WTC11 (cell line): ENCODE measurements at regions not wholly inside any gene's neighbourhood (a gene's known extent, or its start where the extent isn't known, plus 50 kb on each side); places are given as distances from the start of the nearest gene placed in this dataset.

Experiments
- ATAC-seq: fragments of 200-7000 bp; cut with Tn5 transposase; 2 replicates; pipeline ENCODE4 v1.10.0; 2021; ENCODE audit warnings: mild to moderate bottlenecking, moderate library complexity
- CTCF ChIA-PET: fragments of 300-600 bp; sonication (Branson Sonifier 250); formaldehyde crosslinking; loops from one replicate; lab custom pipeline; 2021; ENCODE audit warnings: antibody characterized with exemption; lab: Charles Lee
- POLR2A ChIA-PET: fragments of 350-600 bp; sonication (Branson Sonifier 250); formaldehyde crosslinking; loops from one replicate; lab custom pipeline; 2021; ENCODE audit warnings: antibody characterized with exemption; lab: Charles Lee
- DNase-seq: peaks from one replicate; pipeline ENCODE4 v3.0.0; 2021; ENCODE audit warnings: low spot score
- H3K27ac Mint-ChIP-seq: 2 replicates; pipeline ENCODE4 v1.8.0; 2021; ENCODE audit warnings: mixed read lengths
- H3K27me3 Mint-ChIP-seq: 2 replicates; pipeline ENCODE4 v1.8.0; 2021; ENCODE audit warnings: low read depth, mild to moderate bottlenecking, moderate library complexity, mixed read lengths
- H3K36me3 Mint-ChIP-seq: 2 replicates; pipeline ENCODE4 v1.8.0; 2021; ENCODE audit warnings: mixed read lengths
- H3K4me1 Mint-ChIP-seq: 2 replicates; pipeline ENCODE4 v1.8.0; 2022; ENCODE audit warnings: mixed read lengths
- H3K4me3 Mint-ChIP-seq: 2 replicates; pipeline ENCODE4 v1.8.0; 2021; ENCODE audit warnings: mild to moderate bottlenecking, moderate library complexity, mixed read lengths
- H3K9me3 Mint-ChIP-seq: 2 replicates; pipeline ENCODE4 v1.8.0; 2021; ENCODE audit warnings: mixed read lengths
- CREB1 ChIP-seq: sonication (generic); formaldehyde crosslinking; IDR thresholded peaks from 2 replicates; pipeline ENCODE4 v1.8.0; 2023; ENCODE audit warnings: mild to moderate bottlenecking, missing genetic modification reagents
- ELF4 ChIP-seq: sonication (generic); formaldehyde crosslinking; IDR thresholded peaks from 2 replicates; pipeline ENCODE4 v1.8.1; 2022; ENCODE audit warnings: low read depth, mild to moderate bottlenecking, moderate library complexity, missing genetic modification reagents
- ETV6 ChIP-seq: sonication (generic); formaldehyde crosslinking; IDR thresholded peaks from 2 replicates; pipeline ENCODE4 v1.8.1; 2022; ENCODE audit warnings: mild to moderate bottlenecking, missing genetic modification reagents
- GTF2I ChIP-seq: fragments of 250-450 bp; sonication (Bioruptor Pico); conservative IDR thresholded peaks from 2 replicates; pipeline ENCODE4 v1.4.0; 2021; ENCODE audit warnings: mild to moderate bottlenecking
- JAZF1 ChIP-seq: fragments of 250-450 bp; sonication (Bioruptor Pico); IDR thresholded peaks from 2 replicates; pipeline ENCODE4 v1.9.0; 2021; ENCODE audit warnings: moderate library complexity, mild to moderate bottlenecking, inconsistent platforms
- ZNF138 ChIP-seq: sonication (generic); formaldehyde crosslinking; conservative IDR thresholded peaks from 2 replicates; pipeline ENCODE4 v1.8.1; 2022; ENCODE audit warnings: mild to moderate bottlenecking, moderate library complexity, missing genetic modification reagents
- ZNF219 ChIP-seq: sonication (generic); formaldehyde crosslinking; IDR thresholded peaks from 2 replicates; pipeline ENCODE4 v1.8.0; 2023; ENCODE audit warnings: missing genetic modification reagents, mild to moderate bottlenecking, borderline replicate concordance
- ZNF263 ChIP-seq: sonication (generic); formaldehyde crosslinking; IDR thresholded peaks from 2 replicates; pipeline ENCODE4 v1.8.1; 2022; ENCODE audit warnings: low read depth, mild to moderate bottlenecking, moderate library complexity, missing genetic modification reagents
- ZNF396 ChIP-seq: fragments of 250-450 bp; sonication (Bioruptor Pico); IDR thresholded peaks from 2 replicates; pipeline ENCODE4 v1.8.0; 2021; ENCODE audit warnings: mild to moderate bottlenecking, moderate library complexity, borderline replicate concordance
- TF ChIP-seq, protein P1 (sequence below): sonication (generic); formaldehyde crosslinking; IDR thresholded peaks from 2 replicates; pipeline ENCODE4 v1.8.1; 2023; ENCODE audit warnings: mild to moderate bottlenecking, missing genetic modification reagents, moderate library complexity
- TF ChIP-seq, protein P2 (sequence below): sonication (generic); formaldehyde crosslinking; IDR thresholded peaks from 2 replicates; pipeline ENCODE4 v1.8.0; 2022; ENCODE audit warnings: mild to moderate bottlenecking, missing genetic modification reagents
- TF ChIP-seq, protein P3 (sequence below): sonication (generic); formaldehyde crosslinking; IDR thresholded peaks from 2 replicates; pipeline ENCODE4 v1.8.0; 2022; ENCODE audit warnings: mild to moderate bottlenecking, missing genetic modification reagents
- TF ChIP-seq, protein P4 (sequence below): sonication (generic); formaldehyde crosslinking; IDR thresholded peaks from 2 replicates; pipeline ENCODE4 v1.8.1; 2022; ENCODE audit warnings: mild to moderate bottlenecking, missing genetic modification reagents, moderate library complexity, borderline replicate concordance
- TF ChIP-seq, protein P5 (sequence below): fragments of 200-600 bp; IDR thresholded peaks from 2 replicates; pipeline ENCODE4 v1.8.0; 2022; ENCODE audit warnings: antibody characterized with exemption
- TF ChIP-seq, protein P6 (sequence below): fragments of 250-450 bp; sonication (Bioruptor Pico); IDR thresholded peaks from 2 replicates; pipeline ENCODE4 v1.9.0; 2021; ENCODE audit warnings: mild to moderate bottlenecking
- TF ChIP-seq, protein P7 (sequence below): fragments of 250-450 bp; sonication (Bioruptor Pico); IDR thresholded peaks from 2 replicates; pipeline ENCODE4 v1.8.0; 2021; ENCODE audit warnings: mild to moderate bottlenecking
- TF ChIP-seq, protein P8 (sequence below): fragments of 250-450 bp; sonication (Bioruptor Pico); IDR thresholded peaks from 2 replicates; pipeline ENCODE4 v1.9.0; 2021; ENCODE audit warnings: moderate library complexity, mild to moderate bottlenecking, inconsistent platforms, borderline replicate concordance
- TF ChIP-seq, protein P9 (sequence below): fragments of 250-450 bp; sonication (Bioruptor Pico); IDR thresholded peaks from 2 replicates; pipeline ENCODE4 v2.1.2; 2022; ENCODE audit warnings: mild to moderate bottlenecking, moderate library complexity

DNA sequence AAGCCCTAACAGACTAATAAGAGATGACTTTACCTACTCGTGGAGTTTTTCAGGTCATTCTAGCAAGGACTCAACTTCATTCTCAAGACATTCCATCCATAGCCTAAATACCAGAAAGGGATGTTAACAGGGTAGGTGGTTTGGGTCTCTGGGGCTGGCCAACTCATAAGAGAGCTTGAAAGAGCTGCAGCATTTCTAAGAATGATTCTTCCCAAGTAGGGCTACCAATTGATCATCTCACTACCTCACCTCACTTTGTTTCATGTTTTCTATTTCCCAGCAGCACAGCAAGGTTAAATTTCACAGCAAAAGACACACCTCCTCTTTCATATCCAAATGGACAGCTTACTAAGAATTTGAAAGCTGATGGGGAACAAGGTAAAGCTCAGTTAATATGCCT lies 614.8 kb upstream of the DIPK2B start:
- no peak for ATAC-seq
- Mint-ChIP-seq H3K36me3 (peaks cover 41% of the 10 kb centered on the region), H3K27me3 (no peaks in the 10 kb centered on the region), H3K4me3 (no peak overlapping the region), H3K4me1 (peaks cover 35% of the 10 kb centered on the region), H3K27ac (peak overlapping the region; percentile 34; the same call in 1 of the 2 replicates), H3K9me3 (peaks cover 3% of the 10 kb centered on the region; the same call in 1 of the 2 replicates)
- no peak for DNase-seq
- CTCF ChIA-PET = no interaction called here
- POLR2A ChIA-PET = no interaction called here
- TF ChIP-seq, protein P1, sequence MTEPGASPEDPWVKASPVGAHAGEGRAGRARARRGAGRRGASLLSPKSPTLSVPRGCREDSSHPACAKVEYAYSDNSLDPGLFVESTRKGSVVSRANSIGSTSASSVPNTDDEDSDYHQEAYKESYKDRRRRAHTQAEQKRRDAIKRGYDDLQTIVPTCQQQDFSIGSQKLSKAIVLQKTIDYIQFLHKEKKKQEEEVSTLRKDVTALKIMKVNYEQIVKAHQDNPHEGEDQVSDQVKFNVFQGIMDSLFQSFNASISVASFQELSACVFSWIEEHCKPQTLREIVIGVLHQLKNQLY = no peak
- TF ChIP-seq, protein P2, sequence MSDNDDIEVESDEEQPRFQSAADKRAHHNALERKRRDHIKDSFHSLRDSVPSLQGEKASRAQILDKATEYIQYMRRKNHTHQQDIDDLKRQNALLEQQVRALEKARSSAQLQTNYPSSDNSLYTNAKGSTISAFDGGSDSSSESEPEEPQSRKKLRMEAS (CRISPR knock-in tag) = no peak
- TF ChIP-seq, protein P3, sequence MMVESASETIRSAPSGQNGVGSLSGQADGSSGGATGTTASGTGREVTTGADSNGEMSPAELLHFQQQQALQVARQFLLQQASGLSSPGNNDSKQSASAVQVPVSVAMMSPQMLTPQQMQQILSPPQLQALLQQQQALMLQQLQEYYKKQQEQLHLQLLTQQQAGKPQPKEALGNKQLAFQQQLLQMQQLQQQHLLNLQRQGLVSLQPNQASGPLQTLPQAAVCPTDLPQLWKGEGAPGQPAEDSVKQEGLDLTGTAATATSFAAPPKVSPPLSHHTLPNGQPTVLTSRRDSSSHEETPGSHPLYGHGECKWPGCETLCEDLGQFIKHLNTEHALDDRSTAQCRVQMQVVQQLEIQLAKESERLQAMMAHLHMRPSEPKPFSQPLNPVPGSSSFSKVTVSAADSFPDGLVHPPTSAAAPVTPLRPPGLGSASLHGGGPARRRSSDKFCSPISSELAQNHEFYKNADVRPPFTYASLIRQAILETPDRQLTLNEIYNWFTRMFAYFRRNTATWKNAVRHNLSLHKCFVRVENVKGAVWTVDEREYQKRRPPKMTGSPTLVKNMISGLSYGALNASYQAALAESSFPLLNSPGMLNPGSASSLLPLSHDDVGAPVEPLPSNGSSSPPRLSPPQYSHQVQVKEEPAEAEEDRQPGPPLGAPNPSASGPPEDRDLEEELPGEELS (CRISPR knock-in tag) = no peak
- TF ChIP-seq ETV6 (no peak), ZNF219 (CRISPR knock-in tag) (no peak), ZNF138 (CRISPR knock-in tag) (no peak)
- TF ChIP-seq, protein P4, sequence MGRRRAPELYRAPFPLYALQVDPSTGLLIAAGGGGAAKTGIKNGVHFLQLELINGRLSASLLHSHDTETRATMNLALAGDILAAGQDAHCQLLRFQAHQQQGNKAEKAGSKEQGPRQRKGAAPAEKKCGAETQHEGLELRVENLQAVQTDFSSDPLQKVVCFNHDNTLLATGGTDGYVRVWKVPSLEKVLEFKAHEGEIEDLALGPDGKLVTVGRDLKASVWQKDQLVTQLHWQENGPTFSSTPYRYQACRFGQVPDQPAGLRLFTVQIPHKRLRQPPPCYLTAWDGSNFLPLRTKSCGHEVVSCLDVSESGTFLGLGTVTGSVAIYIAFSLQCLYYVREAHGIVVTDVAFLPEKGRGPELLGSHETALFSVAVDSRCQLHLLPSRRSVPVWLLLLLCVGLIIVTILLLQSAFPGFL (CRISPR knock-in tag) = no peak
- TF ChIP-seq, protein P5, sequence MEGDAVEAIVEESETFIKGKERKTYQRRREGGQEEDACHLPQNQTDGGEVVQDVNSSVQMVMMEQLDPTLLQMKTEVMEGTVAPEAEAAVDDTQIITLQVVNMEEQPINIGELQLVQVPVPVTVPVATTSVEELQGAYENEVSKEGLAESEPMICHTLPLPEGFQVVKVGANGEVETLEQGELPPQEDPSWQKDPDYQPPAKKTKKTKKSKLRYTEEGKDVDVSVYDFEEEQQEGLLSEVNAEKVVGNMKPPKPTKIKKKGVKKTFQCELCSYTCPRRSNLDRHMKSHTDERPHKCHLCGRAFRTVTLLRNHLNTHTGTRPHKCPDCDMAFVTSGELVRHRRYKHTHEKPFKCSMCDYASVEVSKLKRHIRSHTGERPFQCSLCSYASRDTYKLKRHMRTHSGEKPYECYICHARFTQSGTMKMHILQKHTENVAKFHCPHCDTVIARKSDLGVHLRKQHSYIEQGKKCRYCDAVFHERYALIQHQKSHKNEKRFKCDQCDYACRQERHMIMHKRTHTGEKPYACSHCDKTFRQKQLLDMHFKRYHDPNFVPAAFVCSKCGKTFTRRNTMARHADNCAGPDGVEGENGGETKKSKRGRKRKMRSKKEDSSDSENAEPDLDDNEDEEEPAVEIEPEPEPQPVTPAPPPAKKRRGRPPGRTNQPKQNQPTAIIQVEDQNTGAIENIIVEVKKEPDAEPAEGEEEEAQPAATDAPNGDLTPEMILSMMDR = no peak

DNA sequence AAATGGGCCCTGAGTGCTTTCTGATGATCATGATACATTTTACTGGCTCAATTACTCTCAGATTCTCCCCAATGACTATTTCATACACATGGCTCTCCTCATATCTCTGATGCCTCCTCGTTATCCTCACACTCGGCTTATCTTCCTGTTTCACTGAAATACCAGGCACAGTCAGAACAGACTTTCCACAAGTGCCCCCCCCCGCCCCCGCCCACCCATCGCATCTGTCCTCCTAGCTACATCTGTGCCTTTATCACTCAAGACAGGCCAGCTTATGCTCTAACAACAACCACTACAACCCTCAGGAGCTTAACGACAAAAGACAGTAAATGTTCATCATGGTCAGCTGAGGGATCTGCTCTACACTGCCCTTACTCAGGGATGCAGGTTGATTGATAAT lies 610.6 kb upstream of the DIPK2B start:
- H3K4me3 Mint-ChIP-seq = 0 out of 2 replicates have a peak overlapping the region, but pooled peaks have one; percentile 7
- no peak for TF ChIP-seq CREB1 (CRISPR knock-in tag)
- no peak for TF ChIP-seq GTF2I (CRISPR knock-in tag)
- no peak for TF ChIP-seq ZNF396 (CRISPR knock-in tag)
- no peak for DNase-seq
- POLR2A ChIA-PET = no interaction called here
- ATAC-seq = no peak
- peaks cover 26% of the 10 kb centered on the region for H3K36me3 Mint-ChIP-seq
- H3K4me1 Mint-ChIP-seq = peaks cover 75% of the 10 kb centered on the region
- CTCF ChIA-PET = no interaction called here
- no peaks in the 10 kb centered on the region for H3K9me3 Mint-ChIP-seq
- peak overlapping the region; percentile 81 for H3K27ac Mint-ChIP-seq
- no peaks in the 10 kb centered on the region for H3K27me3 Mint-ChIP-seq

DNA sequence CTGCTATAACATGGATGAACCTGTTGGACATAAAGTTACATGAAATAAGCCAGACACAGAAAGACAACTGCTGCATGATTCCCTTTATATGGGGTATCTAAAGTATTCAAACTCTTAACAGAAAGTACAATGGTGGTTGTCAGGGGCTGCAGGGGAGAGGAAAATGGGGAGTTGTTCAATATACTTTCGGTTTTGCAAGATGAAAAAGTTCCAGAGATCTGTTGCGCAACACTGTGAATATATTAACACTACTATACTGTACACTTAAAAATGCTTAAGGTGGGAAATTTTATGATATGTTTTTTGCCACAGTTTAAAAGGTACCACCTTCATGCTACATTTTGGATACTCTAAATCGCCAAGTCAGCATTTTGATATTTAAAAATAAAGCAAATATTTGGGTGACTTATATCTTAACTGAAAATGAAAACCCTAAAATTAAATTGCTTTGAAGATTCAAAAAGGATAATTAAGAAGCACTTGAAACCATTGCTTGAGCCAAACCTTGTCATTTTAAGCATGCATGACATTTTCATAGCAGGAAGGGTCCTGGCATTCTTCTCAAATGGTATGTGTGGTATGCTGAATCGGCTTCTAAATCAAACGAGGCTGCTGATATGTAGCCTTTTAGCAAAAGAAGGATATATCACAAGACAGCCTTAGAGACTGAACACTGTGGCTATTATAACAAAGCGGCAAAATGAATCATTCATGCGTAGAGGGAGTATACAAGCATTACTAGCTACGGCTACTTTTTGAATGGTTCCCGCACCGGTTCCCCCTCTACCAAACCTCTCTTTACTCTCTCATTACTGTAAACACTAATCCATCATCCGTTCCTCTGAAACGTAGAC lies 607.1 kb upstream of the DIPK2B start:
- peak; percentile 55; the same call in 1 of the 2 replicates for ATAC-seq
- peaks cover 6% of the 10 kb centered on the region for H3K36me3 Mint-ChIP-seq
- ChIA-PET CTCF (no interaction called here), POLR2A (no interaction called here)
- peak overlapping the region; percentile 88 for H3K27ac Mint-ChIP-seq
- no peaks in the 10 kb centered on the region for H3K27me3 Mint-ChIP-seq
- DNase-seq = no peak
- H3K4me3 Mint-ChIP-seq = no peak overlapping the region
- peaks cover 90% of the 10 kb centered on the region for H3K4me1 Mint-ChIP-seq
- H3K9me3 Mint-ChIP-seq = no peaks in the 10 kb centered on the region
- TF ChIP-seq ELF4 (CRISPR knock-in tag) (no peak), ZNF263 (CRISPR knock-in tag) (no peak), JAZF1 (no peak)
- TF ChIP-seq, protein P6, sequence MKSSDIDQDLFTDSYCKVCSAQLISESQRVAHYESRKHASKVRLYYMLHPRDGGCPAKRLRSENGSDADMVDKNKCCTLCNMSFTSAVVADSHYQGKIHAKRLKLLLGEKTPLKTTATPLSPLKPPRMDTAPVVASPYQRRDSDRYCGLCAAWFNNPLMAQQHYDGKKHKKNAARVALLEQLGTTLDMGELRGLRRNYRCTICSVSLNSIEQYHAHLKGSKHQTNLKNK (CRISPR knock-in tag) = no peak
- TF ChIP-seq, protein P7, sequence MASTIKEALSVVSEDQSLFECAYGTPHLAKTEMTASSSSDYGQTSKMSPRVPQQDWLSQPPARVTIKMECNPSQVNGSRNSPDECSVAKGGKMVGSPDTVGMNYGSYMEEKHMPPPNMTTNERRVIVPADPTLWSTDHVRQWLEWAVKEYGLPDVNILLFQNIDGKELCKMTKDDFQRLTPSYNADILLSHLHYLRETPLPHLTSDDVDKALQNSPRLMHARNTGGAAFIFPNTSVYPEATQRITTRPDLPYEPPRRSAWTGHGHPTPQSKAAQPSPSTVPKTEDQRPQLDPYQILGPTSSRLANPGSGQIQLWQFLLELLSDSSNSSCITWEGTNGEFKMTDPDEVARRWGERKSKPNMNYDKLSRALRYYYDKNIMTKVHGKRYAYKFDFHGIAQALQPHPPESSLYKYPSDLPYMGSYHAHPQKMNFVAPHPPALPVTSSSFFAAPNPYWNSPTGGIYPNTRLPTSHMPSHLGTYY = no peak
- TF ChIP-seq, protein P8, sequence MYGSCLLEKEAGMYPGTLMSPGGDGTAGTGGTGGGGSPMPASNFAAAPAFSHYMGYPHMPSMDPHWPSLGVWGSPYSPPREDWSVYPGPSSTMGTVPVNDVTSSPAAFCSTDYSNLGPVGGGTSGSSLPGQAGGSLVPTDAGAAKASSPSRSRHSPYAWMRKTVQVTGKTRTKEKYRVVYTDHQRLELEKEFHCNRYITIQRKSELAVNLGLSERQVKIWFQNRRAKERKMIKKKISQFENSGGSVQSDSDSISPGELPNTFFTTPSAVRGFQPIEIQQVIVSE (CRISPR knock-in tag) = no peak
- TF ChIP-seq, protein P9, sequence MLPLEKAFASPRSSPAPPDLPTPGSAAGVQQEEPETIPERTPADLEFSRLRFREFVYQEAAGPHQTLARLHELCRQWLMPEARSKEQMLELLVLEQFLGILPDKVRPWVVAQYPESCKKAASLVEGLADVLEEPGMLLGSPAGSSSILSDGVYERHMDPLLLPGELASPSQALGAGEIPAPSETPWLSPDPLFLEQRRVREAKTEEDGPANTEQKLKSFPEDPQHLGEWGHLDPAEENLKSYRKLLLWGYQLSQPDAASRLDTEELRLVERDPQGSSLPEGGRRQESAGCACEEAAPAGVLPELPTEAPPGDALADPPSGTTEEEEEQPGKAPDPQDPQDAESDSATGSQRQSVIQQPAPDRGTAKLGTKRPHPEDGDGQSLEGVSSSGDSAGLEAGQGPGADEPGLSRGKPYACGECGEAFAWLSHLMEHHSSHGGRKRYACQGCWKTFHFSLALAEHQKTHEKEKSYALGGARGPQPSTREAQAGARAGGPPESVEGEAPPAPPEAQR (CRISPR knock-in tag) = no peak
